BLaER1 (cell line): ENCODE measurements at regions not wholly inside any gene's neighbourhood (a gene's known extent, or its start where the extent isn't known, plus 50 kb on each side); places are given as distances from the start of the nearest gene placed in this dataset.
"Not testable (repeated sequence)": the region's sequence is repeated elsewhere in the genome, so short reads cannot be mapped to it uniquely, and the experiment has no call there.

Source experiments
- H3K27ac ChIP-seq: shearing (Covaris generic); formaldehyde crosslinking; 2 replicates; pipeline ENCODE4 v1.8.1; 2022
- H3K27me3 ChIP-seq: shearing (Covaris generic); formaldehyde crosslinking; 2 replicates; pipeline ENCODE4 v1.8.1; 2022
- H3K36me3 ChIP-seq: shearing (Covaris generic); formaldehyde crosslinking; 2 replicates; pipeline ENCODE4 v1.8.1; 2022
- H3K4me1 ChIP-seq: shearing (Covaris generic); formaldehyde crosslinking; 2 replicates; pipeline ENCODE4 v1.8.1; 2022
- H3K4me2 ChIP-seq: shearing (Covaris generic); formaldehyde crosslinking; 2 replicates; pipeline ENCODE4 v1.8.1; 2022
- H3K4me3 ChIP-seq: shearing (Covaris generic); formaldehyde crosslinking; 2 replicates; pipeline ENCODE4 v1.8.1; 2022
- H3K9ac ChIP-seq: shearing (Covaris generic); formaldehyde crosslinking; 2 replicates; pipeline ENCODE4 v1.8.1; 2022
- H3K9me3 ChIP-seq: shearing (Covaris generic); formaldehyde crosslinking; 2 replicates; pipeline ENCODE4 v1.8.1; 2022
- H4K20me1 ChIP-seq: shearing (Covaris generic); formaldehyde crosslinking; 2 replicates; pipeline ENCODE4 v1.8.1; 2022
- Cebpa-rat ChIP-seq: shearing (Covaris generic); IDR thresholded peaks from 2 replicates; pipeline ENCODE4 v1.8.1; 2022

- Histone ChIP-seq H3K4me1 (no peaks in the 10 kb centered on the region), H3K9ac (no peak overlapping the region), H3K36me3 (no peaks in the 10 kb centered on the region), H3K4me2 (no peak overlapping the region), H3K4me3 (no peak overlapping the region), H4K20me1 (no peaks in the 10 kb centered on the region), H3K27me3 (no peaks in the 10 kb centered on the region), H3K9me3 (peaks cover 1% of the 10 kb centered on the region; the same call in 1 of the 2 replicates), H3K27ac (no peak overlapping the region)
- no peak for TF ChIP-seq Cebpa-rat
Measured at GRCh38 chr4:162830899-162831298, 335.8 kb downstream of the NAF1 start.

GRCh38 chr4:162817374-162817773 is 349.3 kb downstream of the NAF1 start:
- not testable (repeated sequence) for H4K20me1 ChIP-seq, H3K9ac ChIP-seq, H3K4me1 ChIP-seq, H3K36me3 ChIP-seq, H3K4me3 ChIP-seq, H3K27me3 ChIP-seq, H3K27ac ChIP-seq, H3K4me2 ChIP-seq
- H3K9me3 ChIP-seq = peaks cover 11% of the 10 kb centered on the region

GRCh38 chr4:162804351-162804924 is 362.3 kb downstream of the NAF1 start:
- no peaks in the 10 kb centered on the region for H3K4me1 ChIP-seq
- no peaks in the 10 kb centered on the region for H3K36me3 ChIP-seq
- no peak overlapping the region for H3K4me2 ChIP-seq
- no peak overlapping the region for H3K4me3 ChIP-seq
- H3K27ac ChIP-seq = no peak overlapping the region
- no peak overlapping the region for H3K9ac ChIP-seq
- no peaks in the 10 kb centered on the region for H3K27me3 ChIP-seq
- H4K20me1 ChIP-seq = no peaks in the 10 kb centered on the region
- TF ChIP-seq Cebpa-rat = no peak
- H3K9me3 ChIP-seq = no peaks in the 10 kb centered on the region

- TF ChIP-seq Cebpa-rat = no peak
- H3K27ac ChIP-seq = no peak overlapping the region
- no peaks in the 10 kb centered on the region for H3K4me1 ChIP-seq
- no peaks in the 10 kb centered on the region for H4K20me1 ChIP-seq
- no peak overlapping the region for H3K4me3 ChIP-seq
- no peak overlapping the region for H3K4me2 ChIP-seq
- no peaks in the 10 kb centered on the region for H3K36me3 ChIP-seq
- no peak overlapping the region for H3K9ac ChIP-seq
- no peaks in the 10 kb centered on the region for H3K27me3 ChIP-seq
- no peaks in the 10 kb centered on the region for H3K9me3 ChIP-seq
Measured at GRCh38 chr4:162803378-162803777, 363.3 kb downstream of the NAF1 start.

GRCh38 chr4:162797108-162797507 is 369.6 kb downstream of the NAF1 start:
- H3K27me3 ChIP-seq = no peaks in the 10 kb centered on the region
- no peak overlapping the region for H3K4me2 ChIP-seq
- no peaks in the 10 kb centered on the region for H3K36me3 ChIP-seq
- no peak overlapping the region for H3K4me3 ChIP-seq
- H3K9ac ChIP-seq = no peak overlapping the region
- TF ChIP-seq Cebpa-rat = no peak
- no peaks in the 10 kb centered on the region for H3K4me1 ChIP-seq
- H3K9me3 ChIP-seq = no peaks in the 10 kb centered on the region
- no peak overlapping the region for H3K27ac ChIP-seq
- H4K20me1 ChIP-seq = no peaks in the 10 kb centered on the region

GRCh38 chr4:162793571-162793970 is 373.1 kb downstream of the NAF1 start:
- no peak overlapping the region for H3K4me2 ChIP-seq
- no peaks in the 10 kb centered on the region for H3K36me3 ChIP-seq
- no peak for TF ChIP-seq Cebpa-rat
- no peak overlapping the region for H3K27ac ChIP-seq
- no peaks in the 10 kb centered on the region for H3K27me3 ChIP-seq
- H3K9me3 ChIP-seq = no peaks in the 10 kb centered on the region
- no peak overlapping the region for H3K9ac ChIP-seq
- no peaks in the 10 kb centered on the region for H4K20me1 ChIP-seq
- H3K4me1 ChIP-seq = no peaks in the 10 kb centered on the region
- no peak overlapping the region for H3K4me3 ChIP-seq

GRCh38 chr4:162793004-162793403 is 373.7 kb downstream of the NAF1 start:
- Histone ChIP-seq H4K20me1 (no peaks in the 10 kb centered on the region), H3K4me3 (no peak overlapping the region), H3K9me3 (no peaks in the 10 kb centered on the region), H3K27ac (no peak overlapping the region), H3K27me3 (no peaks in the 10 kb centered on the region), H3K4me1 (no peaks in the 10 kb centered on the region), H3K36me3 (no peaks in the 10 kb centered on the region), H3K9ac (no peak overlapping the region), H3K4me2 (no peak overlapping the region)
- no peak for TF ChIP-seq Cebpa-rat

- Histone ChIP-seq H3K4me1 (no peaks in the 10 kb centered on the region), H3K4me3 (no peak overlapping the region), H3K36me3 (no peaks in the 10 kb centered on the region), H3K9me3 (no peaks in the 10 kb centered on the region), H3K27ac (no peak overlapping the region), H3K9ac (no peak overlapping the region), H3K4me2 (no peak overlapping the region), H4K20me1 (no peaks in the 10 kb centered on the region), H3K27me3 (no peaks in the 10 kb centered on the region)
- TF ChIP-seq Cebpa-rat = no peak
Measured at GRCh38 chr4:162791226-162791625, 375.5 kb downstream of the NAF1 start.

- Histone ChIP-seq H3K9me3 (no peaks in the 10 kb centered on the region), H3K36me3 (no peaks in the 10 kb centered on the region), H3K4me2 (no peak overlapping the region), H3K27me3 (no peaks in the 10 kb centered on the region), H3K27ac (no peak overlapping the region), H3K9ac (no peak overlapping the region), H3K4me3 (no peak overlapping the region), H3K4me1 (no peaks in the 10 kb centered on the region), H4K20me1 (no peaks in the 10 kb centered on the region)
- no peak for TF ChIP-seq Cebpa-rat
Measured at GRCh38 chr4:162787120-162787519, 379.6 kb downstream of the NAF1 start.

- H3K27me3 ChIP-seq = no peaks in the 10 kb centered on the region
- no peaks in the 10 kb centered on the region for H3K36me3 ChIP-seq
- H4K20me1 ChIP-seq = no peaks in the 10 kb centered on the region
- no peak overlapping the region for H3K4me2 ChIP-seq
- no peak overlapping the region for H3K9ac ChIP-seq
- H3K4me1 ChIP-seq = no peaks in the 10 kb centered on the region
- H3K9me3 ChIP-seq = no peaks in the 10 kb centered on the region
- H3K4me3 ChIP-seq = no peak overlapping the region
- no peak for TF ChIP-seq Cebpa-rat
- no peak overlapping the region for H3K27ac ChIP-seq
Measured at GRCh38 chr4:162782778-162783525, 383.7 kb downstream of the NAF1 start.
